Esophagus (tissue), 2 donors: ENCODE measurements at regions not wholly inside any gene's neighbourhood (a gene's known extent, or its start where the extent isn't known, plus 50 kb on each side); places are given as distances from the start of the nearest gene placed in this dataset.

Experiments
- H3K27ac ChIP-seq, 2 donors: one replicate each; pipeline ENCODE4 v1.5.1; 2013; ENCODE audit warnings: low read depth in 2 of 2, mild to moderate bottlenecking in 2 of 2, inconsistent platforms in 1 of 2, low read length in 1 of 2, moderate library complexity in 1 of 2
- H3K27me3 ChIP-seq, 2 donors: one replicate each; pipeline ENCODE4 v1.6.1; 2013; ENCODE audit warnings: low read length in 2 of 2, control low read depth in 1 of 2, mild to moderate bottlenecking in 1 of 2; ENCODE audit not compliant: insufficient read depth in 2 of 2, control insufficient read depth in 1 of 2
- H3K36me3 ChIP-seq, 2 donors: one replicate each; pipeline ENCODE4 v1.6.1; 2013; ENCODE audit warnings: low read length in 1 of 2; ENCODE audit not compliant: control insufficient read depth in 2 of 2, insufficient read depth in 2 of 2
- H3K4me1 ChIP-seq, 2 donors: one replicate each; pipeline ENCODE4 v1.6.1; 2013; ENCODE audit warnings: low read length in 1 of 2; ENCODE audit not compliant: control insufficient read depth in 2 of 2, insufficient read depth in 2 of 2
- H3K4me3 ChIP-seq, 2 donors: one replicate each; pipeline ENCODE4 v1.5.1; 2013; ENCODE audit warnings: low read length in 2 of 2, mild to moderate bottlenecking in 2 of 2, low read depth in 1 of 2, moderate library complexity in 1 of 2
- H3K9me3 ChIP-seq, 2 donors: one replicate each; pipeline ENCODE4 v1.6.1; 2013; ENCODE audit warnings: mild to moderate bottlenecking in 2 of 2, low read depth in 1 of 2, low read length in 1 of 2, moderate library complexity in 1 of 2; ENCODE audit not compliant: control insufficient read depth in 2 of 2, insufficient read depth in 1 of 2
- WGBS, 2 donors: extraction: QIAGEN DNeasy Blood & Tissue Kit; methylation state at CpG; one replicate each; pipeline ENCODE4 v1.1.7; 2013; 5-methylcytosine and 5-hydroxymethylcytosine counted together
- donor health status: healthy with polysubstance abuse.
- donor health status: Bipolar disorder and iron deficiency.

DNA sequence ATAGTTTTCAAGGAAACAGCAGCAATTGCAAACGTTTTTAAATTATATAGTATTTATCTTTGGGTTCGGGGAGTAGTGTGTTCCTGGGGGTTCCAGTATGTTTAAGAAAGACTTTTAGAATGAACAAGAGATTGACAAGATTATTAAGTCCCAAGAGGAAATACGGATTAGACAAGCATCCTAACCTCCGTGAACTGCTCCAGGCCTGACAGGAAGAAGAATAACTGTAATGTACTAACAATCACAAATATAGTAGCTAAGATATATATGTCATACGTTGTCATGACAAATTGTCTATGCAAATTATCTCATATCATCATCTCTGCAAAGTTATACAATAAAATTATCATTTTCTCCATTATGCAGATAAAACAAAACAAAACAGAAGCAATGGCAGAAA is 1397.2 kb downstream of the MRPL39 start:
- H3K27ac ChIP-seq = no peak overlapping the region
- peaks cover 7% of the 10 kb centered on the region in 2 donors for H3K9me3 ChIP-seq
- no peak overlapping the region for H3K4me3 ChIP-seq
- 59 to 64% methylated on average over 5 of the region's 5 CpGs for WGBS, 2 donors
- H3K36me3 ChIP-seq = no peaks in the 10 kb centered on the region
- no peaks in the 10 kb centered on the region for H3K4me1 ChIP-seq
- no peaks in the 10 kb centered on the region for H3K27me3 ChIP-seq

DNA sequence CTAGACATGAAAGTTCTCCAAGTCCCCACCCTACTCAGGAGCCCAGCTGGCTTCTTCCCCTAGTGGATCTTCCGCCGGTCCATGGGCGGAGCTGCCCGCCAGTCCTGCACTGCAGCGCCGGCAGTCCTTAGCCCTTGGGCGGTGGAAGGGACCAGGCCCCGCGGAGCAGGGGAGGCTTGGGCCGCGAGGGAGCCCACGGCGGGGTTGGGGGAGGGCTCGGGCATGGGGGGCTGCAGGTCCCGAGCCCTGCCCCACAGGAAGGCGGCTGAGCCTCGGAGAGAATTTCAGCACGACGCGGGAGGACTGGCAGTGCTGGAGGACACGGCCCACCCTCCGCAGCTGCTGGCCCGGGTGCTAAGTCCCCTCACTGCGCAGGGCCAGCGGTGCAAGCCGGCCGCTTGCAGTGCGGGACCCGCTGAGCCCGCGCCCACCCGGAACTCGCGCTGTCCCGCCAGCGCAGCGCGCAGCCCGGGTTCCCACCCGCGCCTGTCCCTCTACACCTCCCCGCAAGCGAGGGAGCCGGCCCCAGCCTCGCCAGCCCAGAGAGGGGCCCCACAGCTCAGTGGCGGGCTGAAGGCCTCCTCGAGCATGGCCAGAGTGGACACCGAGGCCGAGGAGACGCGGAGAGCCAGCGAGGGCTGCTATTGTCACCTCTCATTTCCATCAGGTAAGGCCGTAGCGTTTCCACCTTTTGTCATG is 1398.6 kb downstream of the MRPL39 start:
- Histone ChIP-seq H3K9me3 (peaks cover 7% of the 10 kb centered on the region in 2 donors), H3K4me3 (no peak overlapping the region), H3K4me1 (no peaks in the 10 kb centered on the region), H3K27me3 (no peaks in the 10 kb centered on the region), H3K36me3 (no peaks in the 10 kb centered on the region), H3K27ac (no peak overlapping the region)
- 95% methylated on average over 54 of the region's 54 CpGs for WGBS, 2 donors

DNA sequence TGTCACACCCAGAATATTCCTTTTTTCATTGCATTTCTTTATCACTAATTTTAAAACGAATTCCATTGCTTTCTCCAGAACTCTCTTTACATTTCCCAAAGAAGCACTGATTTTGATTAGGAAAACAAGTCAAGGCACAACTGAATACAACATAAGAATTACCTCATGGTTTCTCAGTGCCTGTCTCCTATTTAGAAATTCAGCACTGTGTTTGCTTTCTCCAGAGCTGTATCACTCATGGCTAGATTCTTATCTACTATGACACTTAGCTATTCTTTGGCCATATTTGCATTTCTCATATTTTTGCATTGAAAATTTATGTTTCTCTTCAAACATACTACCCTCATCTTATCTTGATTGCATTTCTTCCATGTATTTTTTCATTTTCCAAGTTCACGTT is 1402.0 kb downstream of the MRPL39 start:
- H3K4me1 ChIP-seq = no peaks in the 10 kb centered on the region
- H3K36me3 ChIP-seq = no peaks in the 10 kb centered on the region
- no peak overlapping the region for H3K4me3 ChIP-seq
- 45 to 46% methylated on average over 2 of the region's 2 CpGs for WGBS, 2 donors
- H3K9me3 ChIP-seq = peaks cover 7% of the 10 kb centered on the region in 2 donors
- H3K27me3 ChIP-seq = no peaks in the 10 kb centered on the region
- H3K27ac ChIP-seq = no peak overlapping the region

DNA sequence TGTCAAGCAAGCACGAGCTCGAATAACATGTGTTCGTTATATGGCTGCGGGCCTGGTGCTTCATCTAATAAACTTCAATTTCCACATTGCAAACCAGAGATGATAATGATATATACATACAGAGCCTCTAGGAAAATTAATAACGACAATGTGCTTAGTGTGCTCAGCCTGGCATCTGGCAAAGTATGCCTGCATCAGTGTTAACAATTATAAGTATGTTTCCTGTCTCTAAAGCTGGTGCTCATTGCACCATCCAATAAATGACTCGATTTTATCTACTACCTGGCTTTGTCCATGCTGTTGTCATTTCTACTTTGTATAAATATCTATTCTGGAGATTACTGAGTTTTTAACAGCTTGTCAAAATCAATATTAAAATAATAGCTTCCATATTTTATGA is 1402.6 kb downstream of the MRPL39 start:
- WGBS, 2 donors = 75 to 82% methylated on average over 6 of the region's 6 CpGs
- Histone ChIP-seq H3K36me3 (no peaks in the 10 kb centered on the region), H3K4me1 (no peaks in the 10 kb centered on the region), H3K9me3 (peaks cover 7% of the 10 kb centered on the region in 2 donors), H3K4me3 (no peak overlapping the region), H3K27me3 (no peaks in the 10 kb centered on the region), H3K27ac (no peak overlapping the region)

DNA sequence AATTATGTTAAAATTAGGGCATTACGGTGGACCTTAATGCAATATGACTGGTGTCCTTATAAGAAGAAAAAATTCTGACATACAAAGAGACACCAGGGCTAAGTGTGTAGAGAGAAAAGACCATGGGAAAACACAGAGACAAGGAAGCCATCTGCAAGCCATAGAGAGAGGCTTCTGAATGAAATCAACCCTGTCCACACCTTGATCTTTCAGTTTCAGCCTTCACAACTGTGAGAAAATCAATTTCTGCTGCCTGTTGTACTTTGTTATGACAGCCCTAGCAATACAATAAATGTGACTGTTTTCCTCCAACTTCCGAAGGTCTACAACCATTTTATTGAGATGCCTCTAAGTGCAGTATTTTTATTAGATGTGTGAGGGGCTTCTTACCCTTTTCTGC is 1407.2 kb downstream of the MRPL39 start:
- Histone ChIP-seq H3K4me1 (no peaks in the 10 kb centered on the region), H3K4me3 (no peak overlapping the region), H3K9me3 (no peaks in the 10 kb centered on the region), H3K36me3 (no peaks in the 10 kb centered on the region), H3K27me3 (no peaks in the 10 kb centered on the region), H3K27ac (no peak overlapping the region)
- WGBS, 2 donors = 86 to 87% methylated on average over 2 of the region's 2 CpGs

DNA sequence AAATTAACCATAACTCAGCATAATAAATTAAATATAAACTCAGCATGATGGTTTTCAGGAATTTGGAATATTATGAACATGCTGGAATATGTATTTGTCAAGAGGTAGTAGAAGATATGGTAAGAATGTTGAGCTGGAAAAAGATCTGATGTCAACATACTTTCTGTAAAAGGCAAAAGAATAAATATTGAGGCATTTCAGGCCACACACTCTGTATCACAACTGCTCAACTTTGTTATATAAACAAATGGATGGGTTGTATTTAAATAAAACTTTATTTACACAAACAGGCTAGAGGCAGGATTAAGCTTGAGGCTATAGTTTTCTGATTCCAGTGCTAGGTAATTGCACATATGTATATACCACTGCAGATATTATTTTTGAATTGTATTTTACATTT is 1409.4 kb downstream of the MRPL39 start:
- no peak overlapping the region for H3K27ac ChIP-seq
- no peaks in the 10 kb centered on the region for H3K27me3 ChIP-seq
- no peaks in the 10 kb centered on the region for H3K36me3 ChIP-seq
- no peaks in the 10 kb centered on the region for H3K4me1 ChIP-seq
- H3K4me3 ChIP-seq = no peak overlapping the region
- no peaks in the 10 kb centered on the region for H3K9me3 ChIP-seq

DNA sequence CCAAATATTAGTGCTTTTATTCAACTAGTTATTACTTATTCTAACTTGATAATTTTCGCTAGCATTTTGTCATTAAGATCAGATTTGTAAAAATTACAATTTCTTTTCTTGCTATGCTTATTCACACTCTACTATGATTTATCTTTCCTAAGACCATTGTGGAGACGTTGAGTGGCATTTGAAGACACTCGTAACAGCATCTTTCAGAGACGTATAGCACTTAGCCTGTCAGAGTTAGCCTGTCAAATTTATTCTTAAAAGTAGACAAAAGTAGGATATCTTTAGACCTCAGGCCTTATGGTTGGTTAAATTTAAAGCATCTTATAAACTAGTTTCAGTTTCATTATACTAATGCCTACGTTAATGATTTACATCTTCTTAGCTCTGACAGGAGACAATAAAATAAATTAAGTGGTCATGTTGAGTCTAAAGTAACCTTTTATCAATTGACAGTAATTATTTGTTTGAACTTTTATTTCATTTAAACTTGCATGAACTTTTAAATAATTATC is 1410.1 kb downstream of the MRPL39 start:
- H3K27ac ChIP-seq = no peak overlapping the region
- H3K36me3 ChIP-seq = no peaks in the 10 kb centered on the region
- H3K4me1 ChIP-seq = no peaks in the 10 kb centered on the region
- H3K27me3 ChIP-seq = no peaks in the 10 kb centered on the region
- no peak overlapping the region for H3K4me3 ChIP-seq
- 78 to 83% methylated on average over 5 of the region's 5 CpGs for WGBS, 2 donors
- H3K9me3 ChIP-seq = no peaks in the 10 kb centered on the region

DNA sequence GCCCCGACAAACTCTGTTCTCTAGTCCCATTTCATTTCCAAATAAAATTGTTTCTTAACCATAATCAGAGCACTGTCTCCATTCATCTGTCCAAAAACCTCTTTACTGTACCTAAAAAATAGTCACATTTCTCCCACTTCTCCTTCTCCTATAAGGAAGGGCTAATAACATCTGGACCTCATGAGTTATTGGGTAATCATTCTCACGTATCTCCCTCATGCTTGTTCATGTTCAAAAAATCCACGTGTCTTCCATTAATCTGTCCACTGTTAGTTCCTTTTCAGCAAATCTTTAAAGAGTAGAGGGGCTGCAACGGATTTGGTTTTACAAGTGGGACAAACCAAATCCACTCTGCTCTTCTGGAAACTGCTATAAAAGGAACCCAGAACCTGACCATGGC is 1418.8 kb downstream of the MRPL39 start:
- Histone ChIP-seq H3K4me1 (no peaks in the 10 kb centered on the region), H3K27ac (no peak overlapping the region), H3K36me3 (no peaks in the 10 kb centered on the region), H3K27me3 (no peaks in the 10 kb centered on the region), H3K9me3 (no peaks in the 10 kb centered on the region), H3K4me3 (no peak overlapping the region)
- WGBS, 2 donors = 61 to 64% methylated on average over 4 of the region's 4 CpGs

DNA sequence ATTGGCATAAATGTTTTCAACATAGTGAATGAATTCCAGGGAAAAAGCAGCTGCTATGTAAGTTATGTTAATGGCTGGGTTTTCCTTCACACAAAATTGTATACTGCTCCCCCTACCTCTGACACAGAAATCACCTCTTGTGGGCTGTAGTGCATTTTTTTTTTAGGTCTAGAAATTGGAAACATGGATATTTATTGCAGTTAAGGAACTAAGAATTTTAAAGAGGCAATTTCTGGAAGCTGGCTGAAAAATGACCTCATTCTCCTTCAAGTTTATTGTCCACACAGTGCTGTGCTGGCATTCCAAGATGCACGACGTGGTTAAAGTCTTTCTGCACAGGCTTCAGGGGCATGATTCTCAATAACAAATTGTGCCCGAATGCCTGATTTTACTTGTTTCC is 1424.2 kb downstream of the MRPL39 start:
- Histone ChIP-seq H3K27ac (no peak overlapping the region), H3K36me3 (no peaks in the 10 kb centered on the region), H3K27me3 (no peaks in the 10 kb centered on the region), H3K9me3 (no peaks in the 10 kb centered on the region), H3K4me1 (no peaks in the 10 kb centered on the region), H3K4me3 (no peak overlapping the region)
- WGBS, 2 donors = 41 to 65% methylated on average over 3 of the region's 3 CpGs

DNA sequence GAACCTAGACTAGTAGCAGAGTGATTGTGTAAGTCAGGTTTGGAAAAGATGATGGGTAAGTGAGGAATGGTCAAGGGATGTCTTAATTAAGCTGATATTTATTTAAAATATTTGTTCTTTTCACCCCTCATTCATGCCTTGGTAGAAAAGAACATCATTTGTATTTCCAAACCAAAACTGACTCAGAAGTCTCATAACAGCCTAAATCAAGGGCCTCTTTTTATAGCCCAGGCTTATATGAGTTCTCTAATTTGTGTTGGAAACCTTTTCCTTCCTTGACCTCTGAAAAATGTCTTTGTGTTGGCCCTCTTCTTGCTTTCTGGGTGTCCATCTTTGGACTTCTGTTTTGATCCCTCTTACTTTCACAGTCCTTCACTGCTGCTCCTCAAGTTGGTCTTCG is 1428.2 kb downstream of the MRPL39 start:
- no peaks in the 10 kb centered on the region for H3K36me3 ChIP-seq
- H3K9me3 ChIP-seq = no peaks in the 10 kb centered on the region
- no peak overlapping the region for H3K27ac ChIP-seq
- no peak overlapping the region for H3K4me3 ChIP-seq
- WGBS, 2 donors = 54 to 74% methylated on average over 1 of the region's 1 CpG
- H3K27me3 ChIP-seq = no peaks in the 10 kb centered on the region
- H3K4me1 ChIP-seq = no peaks in the 10 kb centered on the region
